Heart right ventricle (tissue), 16 donors: ENCODE measurements at regions not wholly inside any gene's neighbourhood (a gene's known extent, or its start where the extent isn't known, plus 50 kb on each side); places are given as distances from the start of the nearest gene placed in this dataset.

ENCODE experiments used
- ATAC-seq, 8 donors: fragments of 200-7000 bp; cut with Tn5 transposase; one replicate each; pipeline ENCODE4 v1.9.1; 2020; ENCODE audit warnings: mild to moderate bottlenecking in 8 of 8, moderate library complexity in 8 of 8, moderate number of reproducible peaks in 1 of 8
- DNase-seq, 2 donors: peaks; one replicate each; pipeline ENCODE4 v3.0.0-alpha.2; 2020
- H3K27ac ChIP-seq, 10 donors: fragments of 200-600 bp; sonication (generic) in 2 of 10; one replicate each; pipeline versions ENCODE4 v1.5.0 to v1.8.0; 2020 to 2022; ENCODE audit warnings: mild to moderate bottlenecking in 3 of 10
- H3K27me3 ChIP-seq, 7 donors: fragments of 200-600 bp; one replicate each; pipeline ENCODE4 v1.8.0; 2021 to 2022; ENCODE audit warnings: mild to moderate bottlenecking in 2 of 7
- H3K36me3 ChIP-seq, 9 donors: fragments of 200-600 bp; sonication (generic) in 1 of 9; one replicate each; pipeline versions ENCODE4 v1.5.0 to v1.8.0; 2020 to 2022; ENCODE audit warnings: mild to moderate bottlenecking in 2 of 9
- H3K4me1 ChIP-seq, 9 donors: fragments of 200-600 bp; sonication (generic) in 1 of 9; one replicate each; pipeline versions ENCODE4 v1.5.0 to v1.8.0; 2020 to 2022; ENCODE audit warnings: mild to moderate bottlenecking in 4 of 9
- H3K4me3 ChIP-seq, 10 donors: fragments of 200-600 bp; sonication (generic) in 2 of 10; one replicate each; pipeline versions ENCODE4 v1.5.0 to v1.8.0; 2020 to 2022; ENCODE audit warnings: mild to moderate bottlenecking in 7 of 10, moderate library complexity in 2 of 10
- H3K9me3 ChIP-seq, 11 donors: fragments of 200-600 bp in 10 of 11; sonication (generic) in 2 of 11; one replicate each; pipeline versions ENCODE4 v1.5.0 to v1.8.0; 2013 to 2022; ENCODE audit warnings: mild to moderate bottlenecking in 2 of 11, control low read depth in 1 of 11, moderate library complexity in 1 of 11
- CTCF ChIP-seq, 9 donors: fragments of 200-600 bp; sonication (generic) in 2 of 9; IDR thresholded peaks; one replicate each; pipeline versions ENCODE4 v1.5.0 to v1.8.0; 2021 to 2022; ENCODE audit warnings: antibody characterized with exemption in 9 of 9, mild to moderate bottlenecking in 5 of 9, moderate library complexity in 1 of 9
- WGBS, 2 donors: extraction: QIAGEN DNeasy Blood & Tissue Kit; methylation state at CpG; one replicate each; pipeline ENCODE4 v1.1.7; 2013; ENCODE audit warnings: inconsistent platforms in 1 of 2; 5-methylcytosine and 5-hydroxymethylcytosine counted together
- intact Hi-C, 10 donors: fragments of 100-400 bp; cut with DNase I; formaldehyde crosslinking; loops; one replicate each; pipeline versions ENCODE4 v1.11.1 to v1.14.2; 2022
- donor health status: Arrhythmogenic right ventricular cardiomyopathy.
- donor health status: ischemic (EF 13 %, LVEDD 7.1; RV severe dilation, severe dysfunction).
- donor health status: healthy with polysubstance abuse.
- donor health status: DM: no; HTN: yes; CAD: no.
- donor health status: DM: no; HTN: no; CAD: no.
- donor health status: ischemic (EF 25% LVEDD 6.9; RV normal size, moderate dysfunction).
- donor health status: ischemic (EF 25% LVEDD 5.7; RV mildly dilated, moderate dysfunction).
- donor health status: healthy.
- donor health status: DM: yes; HTN: yes; CAD: no.
- donor health status: Ischemic cardiomyopathy.
- donor health status: ischemic (EF 35%, LVEDD 5.7; RV mildly dilated, moderate dysfunction).
- donor health status: nonischemic (EF 11% LVEDD 7.7; RV severe dilation, severe dysfunction).
- donor health status: DM: yes; HTN: yes; CAD: no.
- donor health status: PGD.
- donor health status: ischemic (EF 29% LVEDD 5.4; RV normal size, mild dysfunction).
- donor health status: nonischemic (EF 23%, LVEDD 6.1; RV moderate dilation, normal function).

GRCh38 chr2:149825473-149825872 lies 237.9 kb upstream of the MMADHC start:
- no peak overlapping the region for H3K4me3 ChIP-seq
- intact Hi-C loops = no loop called here
- DNase-seq (no peak), ATAC-seq (no peak)
- no peaks in the 10 kb centered on the region for H3K27me3 ChIP-seq
- peaks cover 0 to 3% (median 0%) of the 10 kb centered on the region in 9 donors for H3K4me1 ChIP-seq
- no peak for TF ChIP-seq CTCF (IDR thresholded peaks at IDR 0.05)
- H3K9me3 ChIP-seq = peaks cover 0 to 17% (median 0%) of the 10 kb centered on the region in 11 donors
- WGBS, 2 donors = 74 to 76% methylated on average over 4 of the region's 4 CpGs
- H3K36me3 ChIP-seq = no peaks in the 10 kb centered on the region
- H3K27ac ChIP-seq = no peak overlapping the region

GRCh38 chr2:149824136-149824535 lies 236.6 kb upstream of the MMADHC start:
- no peak for TF ChIP-seq CTCF (IDR thresholded peaks at IDR 0.05)

GRCh38 chr2:149819356-149819957 lies 231.9 kb upstream of the MMADHC start:
- no peak overlapping the region for H3K4me3 ChIP-seq
- ATAC-seq (no peak), DNase-seq (no peak)
- H3K36me3 ChIP-seq = no peaks in the 10 kb centered on the region
- intact Hi-C loops = loop anchor here in 1 of 10 donors (1.0 kb wide), 1 partner anchor 9 kb away; no protein-coding TSS in a partner anchor
- no peak for TF ChIP-seq CTCF (IDR thresholded peaks at IDR 0.05)
- H3K27me3 ChIP-seq = no peaks in the 10 kb centered on the region
- peaks cover 0 to 12% (median 0%) of the 10 kb centered on the region in 11 donors for H3K9me3 ChIP-seq
- no peak overlapping the region for H3K27ac ChIP-seq
- H3K4me1 ChIP-seq = peaks cover 0 to 6% (median 0%) of the 10 kb centered on the region in 9 donors
- WGBS, 2 donors = 63 to 73% methylated on average over 3 of the region's 3 CpGs

More at GRCh38 chr2:149824136-149824535, 236.6 kb upstream of the MMADHC start:
- DNase-seq = no peak
- Histone ChIP-seq H3K27me3 (no peaks in the 10 kb centered on the region), H3K36me3 (no peaks in the 10 kb centered on the region), H3K4me1 (peaks cover 0 to 3% (median 0%) of the 10 kb centered on the region in 9 donors), H3K27ac (no peak overlapping the region), H3K4me3 (no peak overlapping the region), H3K9me3 (peaks cover 0 to 12% (median 0%) of the 10 kb centered on the region in 11 donors)
- no peak for ATAC-seq
- intact Hi-C loops = no loop called here

- 93 to 98% methylated on average over 1 of the region's 1 CpG for WGBS, 2 donors
- H3K27me3 ChIP-seq = no peaks in the 10 kb centered on the region
- intact Hi-C loops = no loop called here
- no peaks in the 10 kb centered on the region for H3K9me3 ChIP-seq
- no peak overlapping the region for H3K4me3 ChIP-seq
- H3K4me1 ChIP-seq = peaks cover 0 to 6% (median 0%) of the 10 kb centered on the region in 9 donors
- H3K36me3 ChIP-seq = no peaks in the 10 kb centered on the region
- peak in 1 of 8 donors; percentile 31 for ATAC-seq
- no peak for TF ChIP-seq CTCF (IDR thresholded peaks at IDR 0.05)
- DNase-seq = no peak
- no peak overlapping the region for H3K27ac ChIP-seq
Observed at GRCh38 chr2:149816756-149817551, 229.4 kb upstream of the MMADHC start.
